ENCODE measurements at regions not wholly inside any gene's neighbourhood (a gene's known extent, or its start where the extent isn't known, plus 50 kb on each side); places are given as distances from the start of the nearest gene placed in this dataset.

DNA sequence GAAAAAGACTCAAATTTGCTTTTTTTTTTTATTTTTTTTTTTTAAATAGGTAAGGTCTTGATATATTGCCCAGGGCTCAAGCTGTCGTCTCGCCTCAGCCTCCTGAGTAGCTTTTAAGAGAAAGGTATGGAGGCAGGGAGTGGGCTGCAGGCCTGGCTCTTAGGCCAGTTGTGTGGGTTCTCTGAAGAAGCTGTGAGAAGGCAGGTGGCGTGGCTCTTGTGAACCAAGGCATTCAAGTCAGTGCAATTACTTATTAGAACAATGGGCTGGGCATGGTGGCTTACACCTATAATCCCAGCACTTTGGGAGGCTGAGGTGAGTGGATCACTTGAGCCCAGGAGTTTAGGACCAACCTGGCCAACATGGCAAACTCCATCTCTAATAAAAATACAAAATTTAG is 244.0 kb upstream of the SFRP2 start:
- DNase-seq = no peak

DNA sequence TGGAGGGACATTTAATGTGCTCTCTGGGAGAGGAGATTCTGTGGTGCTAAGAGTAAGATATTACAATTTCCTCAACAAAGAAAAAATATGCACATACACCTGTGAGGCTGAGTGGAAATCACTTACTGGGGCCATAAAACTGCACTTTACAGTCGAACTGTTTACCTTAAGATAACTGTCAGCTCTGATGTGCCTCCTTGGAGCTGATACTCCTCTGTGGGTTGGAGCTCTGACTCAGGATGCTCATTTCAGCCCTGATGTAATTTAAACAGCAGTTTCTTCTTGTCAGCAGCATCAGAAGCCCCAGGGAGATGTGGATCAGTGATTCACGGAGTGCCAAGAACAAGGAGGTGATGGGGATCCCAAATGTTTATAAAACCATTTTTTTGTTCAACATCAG is 241.9 kb upstream of the SFRP2 start:
- DNase-seq = peak in 1 of 51 donors; percentile 50

DNA sequence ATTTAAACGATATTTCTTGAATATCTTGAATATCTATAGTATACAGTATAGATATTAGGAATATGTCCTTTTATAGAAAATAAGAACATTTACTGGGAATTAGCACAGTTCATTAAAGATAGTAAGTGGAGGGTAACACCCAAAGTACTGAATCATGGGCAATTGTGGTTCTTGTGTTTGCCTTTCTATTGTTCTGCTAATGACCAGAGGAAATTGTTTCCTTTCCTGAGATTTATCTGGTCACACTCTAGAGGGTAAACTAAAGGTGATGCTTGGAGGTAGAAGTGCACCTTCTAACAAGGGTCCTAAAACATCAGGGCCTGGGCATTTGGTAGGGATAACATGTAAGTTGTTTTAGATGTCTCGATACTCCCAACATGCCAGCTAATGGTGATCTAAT is 241.3 kb upstream of the SFRP2 start:
- DNase-seq = no peak

DNA sequence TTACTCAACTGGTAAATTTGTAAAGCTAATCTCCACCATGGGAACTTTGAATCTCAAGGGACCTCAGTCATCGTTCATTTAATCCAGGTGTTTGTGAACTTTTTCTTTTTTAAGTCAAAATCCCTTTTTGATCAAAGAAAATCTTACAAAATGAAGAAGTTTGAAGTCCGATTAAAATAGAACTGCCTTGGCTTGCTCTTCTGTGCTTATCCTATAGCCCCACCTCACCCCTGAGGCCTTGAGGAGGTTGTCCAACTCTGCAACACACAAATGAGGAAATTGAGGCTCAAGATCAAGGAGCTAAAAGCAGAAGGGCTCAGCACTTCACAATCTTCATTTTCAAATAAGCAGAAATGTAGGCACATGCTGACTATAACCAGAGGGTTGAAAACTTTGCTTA is 240.3 kb upstream of the SFRP2 start:
- no peak for DNase-seq

DNA sequence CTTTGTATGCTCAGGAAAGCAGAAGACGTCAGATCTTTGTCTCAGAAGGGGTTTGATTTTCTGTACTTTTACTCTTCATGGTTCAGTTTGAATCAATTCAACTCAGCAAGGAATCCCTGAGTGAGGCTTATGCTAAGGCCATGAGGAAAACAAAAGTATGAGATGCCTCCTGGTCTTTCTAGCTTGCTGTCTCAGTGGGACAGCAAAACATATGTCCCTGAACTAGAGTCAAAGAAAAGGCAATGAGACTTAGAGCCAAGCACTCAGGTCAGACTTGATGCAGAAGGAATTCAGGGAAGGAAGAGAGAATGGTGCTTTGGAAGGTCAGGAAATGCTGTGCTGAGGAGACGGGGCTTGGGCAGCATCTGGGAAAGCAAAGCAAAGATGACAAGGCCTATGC is 236.2 kb upstream of the SFRP2 start:
- no peak for DNase-seq

DNA sequence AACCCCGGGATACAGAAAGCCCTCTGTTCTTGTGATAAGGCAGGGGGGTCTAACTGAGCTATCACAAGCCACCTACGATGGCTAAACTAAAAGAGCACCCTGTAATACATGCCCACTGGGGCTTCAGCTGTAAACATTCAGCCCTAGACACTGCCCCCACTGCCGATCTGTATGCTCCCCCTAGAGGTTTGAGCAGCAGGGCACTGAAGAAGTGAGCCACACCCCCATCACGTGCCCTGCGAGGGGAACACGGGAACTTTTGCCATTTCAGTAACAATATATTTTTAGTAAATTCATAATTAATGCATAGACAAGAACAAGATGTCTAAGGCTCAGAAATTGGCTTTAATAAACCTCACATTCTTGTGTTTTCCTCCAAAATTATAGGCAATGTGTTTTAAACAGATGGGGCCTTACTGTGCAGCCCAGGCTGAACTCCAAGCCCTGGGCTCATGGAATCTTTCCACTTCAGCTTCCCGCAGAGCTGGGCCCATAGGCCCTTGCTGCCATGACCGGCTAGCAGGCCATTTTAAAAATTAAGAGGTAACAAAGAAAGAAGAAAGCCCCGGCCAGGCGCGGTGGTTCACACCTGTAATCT is 235.3 kb upstream of the SFRP2 start:
- peak in 1 of 51 donors; percentile 6 for DNase-seq

DNA sequence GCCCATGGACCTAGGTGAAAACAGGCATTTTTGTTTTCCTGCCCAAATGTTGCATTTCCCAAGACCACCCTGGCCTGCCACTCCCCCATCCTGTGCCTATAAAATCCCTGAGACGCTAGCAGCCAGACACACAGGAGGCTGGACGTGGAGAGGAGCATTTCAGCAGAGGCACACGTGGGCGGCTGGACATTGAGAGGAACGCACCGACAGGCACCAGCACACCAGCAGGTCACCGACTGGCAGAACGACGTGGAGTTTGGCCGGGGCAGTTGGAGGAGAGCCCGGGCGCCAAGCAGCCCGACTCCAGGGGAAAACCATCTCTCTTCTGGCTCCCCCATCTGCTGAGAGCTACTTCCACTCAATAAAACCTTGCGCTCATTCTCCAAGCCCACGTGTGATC is 234.8 kb upstream of the SFRP2 start:
- peak in 6 of 51 donors; percentile 1 to 36 (median 6) for DNase-seq

DNA sequence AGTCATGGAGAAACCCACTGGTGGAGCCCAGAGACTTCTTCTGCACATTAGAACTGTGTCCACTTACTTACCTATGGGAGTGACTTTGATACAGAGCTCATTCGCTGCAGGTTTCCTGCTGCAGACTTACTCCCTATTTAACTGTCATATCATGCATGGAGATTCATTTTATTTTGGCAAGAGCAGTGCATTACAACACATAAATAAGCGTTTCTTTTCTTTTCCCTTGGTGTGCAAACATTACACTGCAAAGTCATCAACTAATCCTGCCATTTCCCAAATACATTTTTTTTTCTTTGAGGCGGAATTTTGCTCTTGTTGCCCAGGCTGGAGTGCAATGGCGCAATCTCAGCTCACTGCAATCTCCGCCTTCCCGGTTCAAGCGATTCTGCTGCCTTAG is 230.9 kb upstream of the SFRP2 start:
- no peak for DNase-seq

DNA sequence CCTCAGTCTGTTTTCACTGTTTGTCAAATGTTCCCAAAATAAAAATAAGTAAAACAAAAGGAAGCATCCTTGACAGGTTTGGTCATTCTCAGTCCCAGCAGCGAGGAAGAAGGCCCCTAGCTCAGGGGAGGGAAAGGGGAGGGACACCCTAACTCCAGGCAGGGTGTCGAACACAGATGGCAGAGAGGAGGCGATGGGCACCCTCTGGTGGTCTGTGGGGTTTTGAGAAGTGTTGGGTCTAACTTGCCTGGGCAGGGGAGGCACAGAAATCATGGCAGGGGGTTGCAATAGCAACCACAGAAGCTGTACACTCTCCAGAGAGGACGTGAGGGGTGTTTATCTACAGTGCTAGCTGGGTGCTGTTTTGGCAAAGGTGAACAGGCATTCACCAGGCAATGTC is 229.8 kb upstream of the SFRP2 start:
- no peak for DNase-seq

DNA sequence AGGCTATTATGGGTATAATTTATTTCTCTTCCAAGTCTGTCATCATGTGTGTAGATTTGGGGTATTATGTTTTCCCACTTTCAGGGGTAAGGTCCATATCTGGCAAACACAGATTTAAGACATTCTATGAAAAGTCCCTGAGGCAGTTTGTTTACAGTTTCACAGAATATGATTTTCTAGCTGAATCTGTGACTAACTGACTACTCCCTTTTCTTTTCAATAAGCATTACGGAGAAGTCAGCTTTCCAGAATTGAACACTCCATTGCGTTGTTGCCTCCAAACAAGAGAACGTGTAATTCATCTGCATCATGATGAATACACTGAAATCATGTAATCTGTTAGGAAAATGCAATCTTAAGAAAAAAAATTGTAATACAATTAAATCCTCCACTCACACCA is 226.7 kb upstream of the SFRP2 start:
- no peak for DNase-seq

DNA sequence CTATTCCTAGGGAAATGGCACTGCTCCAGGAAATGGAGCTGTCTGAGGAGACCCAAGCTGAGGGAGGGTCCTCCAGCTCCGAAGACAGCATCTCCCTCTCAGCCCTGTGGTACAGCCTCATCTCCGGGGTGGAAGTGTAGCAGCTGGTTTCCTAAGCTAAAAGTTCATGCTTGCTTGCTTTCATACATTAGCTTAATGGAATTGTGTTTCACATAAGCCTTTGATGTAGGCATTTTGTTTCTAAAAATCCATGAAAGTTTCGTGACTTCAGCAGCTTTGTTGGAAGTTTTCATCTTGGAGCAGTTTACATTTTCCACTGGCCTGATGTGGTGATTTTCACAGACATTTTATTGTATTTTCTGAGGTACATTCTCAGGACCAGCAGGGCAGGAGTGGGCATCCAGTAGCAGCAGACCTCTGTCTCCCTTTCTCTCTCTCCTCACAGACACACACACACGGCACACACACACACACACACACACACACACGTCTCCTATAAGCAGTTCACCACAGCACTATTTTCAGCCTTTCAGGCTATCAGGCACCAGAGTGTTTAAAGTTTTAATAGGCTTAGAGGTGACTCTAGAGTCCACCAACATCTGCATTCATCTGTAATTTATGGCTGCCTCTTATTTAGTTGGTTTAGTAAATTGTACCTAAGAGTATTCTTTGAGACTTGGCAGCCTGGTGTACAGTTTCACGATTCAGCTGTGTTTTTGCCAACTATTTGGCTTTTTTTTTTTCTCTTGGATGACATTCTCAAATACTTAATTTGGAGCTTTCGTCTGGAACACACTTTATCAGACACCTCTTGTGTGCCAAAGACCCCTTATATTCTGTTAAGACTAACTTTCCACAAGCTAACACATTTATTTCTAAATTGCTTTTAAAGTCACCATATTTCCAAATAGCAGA is 225.8 kb upstream of the SFRP2 start:
- DNase-seq = no peak

DNA sequence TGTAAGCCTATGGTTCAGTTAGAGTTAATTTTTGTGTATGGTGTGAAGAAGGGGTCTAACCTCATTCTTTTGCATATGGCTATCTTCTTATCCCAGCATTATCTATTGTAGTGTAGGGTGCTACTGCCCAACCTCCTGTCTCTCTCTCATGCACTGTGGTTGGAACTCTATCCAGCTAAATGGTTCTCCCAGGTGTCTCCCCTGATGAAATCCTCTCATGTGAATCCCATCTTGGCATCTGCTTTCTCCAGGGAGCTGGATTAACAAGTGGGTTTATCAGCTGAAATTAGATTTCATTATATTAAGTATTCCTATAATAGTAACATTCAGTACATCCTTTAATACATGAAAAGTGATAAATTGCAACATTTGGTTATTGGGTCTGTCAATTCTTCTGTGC is 224.7 kb upstream of the SFRP2 start:
- DNase-seq = no peak

DNA sequence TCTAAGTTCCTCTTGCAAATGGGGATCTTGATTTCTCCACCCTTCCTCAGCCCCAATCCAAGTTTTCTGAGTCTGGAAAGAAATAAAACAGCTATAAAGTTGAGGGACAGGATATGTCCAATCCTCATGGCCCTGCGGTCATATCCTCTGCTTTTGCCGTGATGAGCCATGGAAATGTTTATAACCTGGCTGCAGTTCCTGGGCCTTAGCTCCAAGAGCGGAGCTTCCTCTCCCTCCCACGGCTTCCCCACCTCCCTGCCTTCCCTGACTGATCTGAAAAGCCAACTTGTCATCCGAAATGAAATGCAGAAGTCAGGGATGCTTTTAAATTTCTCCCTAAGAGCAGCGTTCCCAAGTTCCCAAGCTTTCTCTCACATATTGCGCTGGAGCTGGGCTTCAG is 221.5 kb upstream of the SFRP2 start:
- no peak for DNase-seq

DNA sequence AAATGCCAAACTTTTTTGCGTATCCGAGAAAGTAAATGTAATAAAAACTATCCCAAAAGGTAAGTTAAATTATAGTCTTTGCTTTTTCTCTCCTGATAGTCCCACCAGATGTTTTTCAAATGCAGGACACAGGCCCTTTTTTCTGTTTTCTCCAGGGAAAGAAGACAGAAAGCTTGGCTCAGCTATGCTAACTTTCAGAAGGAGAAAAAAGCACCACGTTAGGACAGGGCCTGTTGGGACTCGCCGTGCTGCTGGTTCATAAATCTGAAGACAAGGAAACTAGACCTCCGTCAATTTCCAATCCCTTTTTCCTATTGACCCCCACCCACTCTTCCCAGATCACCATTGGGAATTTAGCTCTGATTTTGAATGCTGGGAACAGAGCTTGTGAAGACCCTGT is 220.9 kb upstream of the SFRP2 start:
- no peak for DNase-seq

DNA sequence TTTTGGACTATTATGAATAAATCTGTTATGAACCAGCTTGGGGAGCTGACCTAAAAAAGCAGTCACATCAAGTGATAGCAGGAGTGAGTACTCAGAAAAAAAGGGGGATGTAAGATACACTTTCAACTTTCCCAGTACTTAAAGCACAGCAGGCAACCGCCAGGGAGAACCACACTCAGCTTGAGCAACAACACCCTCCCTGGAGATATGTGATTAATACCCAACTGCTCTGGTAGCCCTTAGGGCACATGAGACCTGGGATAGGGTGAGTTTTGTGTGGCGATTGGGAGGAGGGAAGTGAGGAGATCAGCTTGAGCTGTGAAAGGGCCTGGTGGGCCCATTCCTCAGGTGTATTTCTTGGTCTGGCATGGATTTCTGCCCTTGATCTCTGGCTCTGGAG is 220.3 kb upstream of the SFRP2 start:
- no peak for DNase-seq

DNA sequence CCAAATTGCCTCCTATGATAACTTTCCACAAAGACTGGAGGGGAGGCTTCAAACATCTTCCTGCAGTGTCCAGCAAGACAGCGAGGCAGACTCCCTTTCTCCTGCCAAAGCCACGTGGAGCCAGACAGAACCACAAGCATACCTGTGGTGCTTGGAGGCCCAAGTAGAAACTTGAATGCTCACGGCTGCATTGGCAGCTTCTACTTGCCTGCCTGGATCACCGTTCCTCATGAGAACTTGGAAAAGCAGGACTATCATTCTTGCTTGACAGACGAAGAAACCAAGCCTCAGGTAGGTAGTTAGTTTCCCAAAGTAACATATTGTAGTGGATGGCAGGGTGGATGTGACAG is 216.3 kb upstream of the SFRP2 start:
- DNase-seq = no peak

DNA sequence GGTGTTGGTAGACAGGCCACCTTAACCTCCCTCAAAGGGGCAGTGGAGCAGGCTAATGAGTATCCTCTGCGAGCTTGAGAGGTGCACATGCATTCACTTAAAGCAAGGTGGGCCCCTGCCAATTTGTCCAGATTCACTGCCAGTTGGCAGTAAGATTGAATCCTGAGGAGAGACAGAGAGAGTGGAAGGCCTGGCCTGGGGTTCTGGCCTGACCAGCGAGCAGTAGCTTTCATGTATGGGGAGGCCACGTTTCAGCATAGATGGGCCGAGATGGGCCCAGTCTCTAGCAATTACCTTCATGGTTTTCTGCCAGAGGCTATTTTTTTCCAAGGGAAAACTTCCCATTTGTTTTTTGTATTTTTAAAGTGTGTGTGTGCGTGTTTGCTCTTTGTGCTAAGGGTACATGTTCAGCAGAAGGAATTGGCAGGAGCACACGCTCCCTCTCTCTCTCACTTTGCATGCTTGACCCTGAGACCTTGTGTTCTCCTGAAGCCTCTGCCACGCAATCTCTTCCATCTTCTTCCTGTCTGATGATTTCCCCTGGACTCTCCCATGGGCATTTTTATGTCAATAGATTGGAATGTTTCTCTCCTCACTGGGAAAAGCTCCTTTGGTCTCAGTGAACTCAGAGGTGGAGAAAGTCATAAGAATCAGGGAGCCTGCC is 215.8 kb upstream of the SFRP2 start:
- DNase-seq = no peak

DNA sequence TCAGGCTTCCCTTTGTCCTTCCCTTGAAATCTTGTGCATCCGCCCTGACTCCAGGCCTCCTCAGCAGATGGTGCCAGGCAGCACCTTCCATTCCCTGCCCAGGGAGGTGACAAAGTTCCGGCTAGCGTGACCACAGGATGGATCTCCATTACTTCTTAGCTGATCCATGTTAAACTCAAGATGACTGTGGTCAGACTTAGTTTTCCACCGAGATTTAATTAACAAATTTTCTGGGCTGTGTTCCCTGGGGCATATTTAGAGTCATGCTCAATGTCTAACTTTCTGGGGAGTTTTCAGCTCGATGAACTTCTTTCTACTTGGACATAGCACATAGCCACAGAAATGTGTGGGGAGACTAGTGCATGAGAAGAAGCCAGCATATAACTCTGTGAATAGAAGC is 215.1 kb upstream of the SFRP2 start:
- no peak for DNase-seq

DNA sequence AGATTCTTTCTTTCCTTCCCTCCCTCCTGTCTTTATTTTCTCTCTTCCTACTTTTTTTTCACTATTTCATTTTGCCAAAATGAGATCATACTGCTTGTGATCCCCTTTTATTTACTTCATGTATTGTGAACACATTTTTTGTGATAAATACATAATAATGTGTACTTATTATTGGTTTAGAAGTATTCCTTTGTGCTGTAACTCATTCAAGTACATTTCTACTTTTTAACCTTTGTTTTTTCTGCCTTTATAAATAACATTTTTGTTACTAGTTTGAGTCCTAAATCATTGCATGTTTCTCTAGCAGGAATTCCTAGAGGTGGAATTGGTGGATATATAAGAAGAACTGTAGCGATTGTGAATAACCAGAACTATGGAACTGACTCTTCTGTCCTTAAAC is 214.5 kb upstream of the SFRP2 start:
- no peak for DNase-seq

DNA sequence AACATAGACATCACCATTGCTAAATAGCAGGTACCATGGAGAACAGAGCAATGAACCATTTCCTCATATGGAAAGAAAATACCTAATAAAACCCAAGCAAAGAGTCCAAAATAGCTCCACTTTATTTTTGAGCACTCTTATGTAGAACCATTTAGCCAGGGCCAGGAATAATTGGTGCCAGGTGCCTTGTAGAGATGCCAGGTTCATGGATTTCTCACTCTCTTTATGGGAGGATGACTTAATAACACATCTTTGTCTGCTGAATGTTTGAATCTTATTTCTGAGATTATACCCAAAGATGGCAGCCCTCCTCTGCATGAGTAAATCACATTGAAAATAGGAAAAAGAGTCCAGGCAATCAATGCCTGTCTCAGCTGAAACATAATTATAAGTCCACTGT is 212.3 kb upstream of the SFRP2 start:
- no peak for DNase-seq

DNA sequence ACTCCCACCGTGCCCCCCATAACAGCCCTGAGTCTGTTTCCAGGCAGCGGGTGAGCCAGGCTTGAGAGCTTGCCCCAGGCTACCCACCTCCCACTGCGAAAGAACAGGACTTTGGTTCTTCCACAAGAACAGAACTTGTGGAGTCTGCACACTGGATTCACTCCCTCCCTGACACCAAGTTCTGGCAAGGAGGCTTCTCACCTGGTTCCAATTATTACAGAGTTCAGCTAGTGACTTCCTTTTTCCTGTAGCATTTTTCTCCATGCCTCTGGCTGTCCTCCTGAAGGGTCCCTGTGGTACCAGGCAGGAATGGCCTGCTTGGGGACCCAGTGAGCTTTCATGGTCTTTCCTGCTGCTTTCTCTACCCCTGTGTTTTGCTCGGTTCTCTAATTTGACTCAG is 208.6 kb upstream of the SFRP2 start:
- DNase-seq = no peak

DNA sequence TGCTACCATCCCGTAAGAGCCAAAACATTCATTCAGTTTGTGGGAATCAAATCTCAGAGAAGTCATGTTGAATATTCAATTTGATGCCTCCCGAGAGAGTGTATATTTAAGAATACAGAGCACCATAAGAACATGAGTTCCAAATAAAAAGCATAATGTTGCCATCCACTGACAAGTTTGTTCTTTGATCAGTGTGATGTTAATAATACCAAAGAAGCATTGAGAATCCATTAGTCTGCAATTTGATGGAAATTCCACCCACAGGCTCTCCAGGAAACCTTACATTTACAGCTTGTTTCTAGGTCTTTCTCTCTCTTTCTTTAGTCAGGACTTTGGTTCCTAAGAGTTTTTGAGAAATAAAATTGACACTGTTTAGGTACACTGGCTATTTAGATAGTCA is 200.6 kb upstream of the SFRP2 start:
- no peak for DNase-seq
